Ectodermal cell (in vitro differentiated cells): ENCODE measurements at regions not wholly inside any gene's neighbourhood (a gene's known extent, or its start where the extent isn't known, plus 50 kb on each side); places are given as distances from the start of the nearest gene placed in this dataset.

ENCODE experiments used
- H3K27ac ChIP-seq: 2 replicates; pipeline ENCODE4 v1.7.0; 2013; ENCODE audit warnings: mild to moderate bottlenecking, low read depth, low read length; ENCODE audit not compliant: insufficient read depth, poor library complexity, severe bottlenecking
- H3K27me3 ChIP-seq: 2 replicates; pipeline ENCODE4 v1.7.0; 2013; ENCODE audit warnings: mild to moderate bottlenecking, low read length; ENCODE audit not compliant: insufficient read depth, control insufficient read depth, poor library complexity, severe bottlenecking
- H3K36me3 ChIP-seq: one replicate; pipeline ENCODE4 v1.7.0; 2013; ENCODE audit warnings: low read length; ENCODE audit not compliant: control insufficient read depth, insufficient read depth
- H3K4me1 ChIP-seq: one replicate; pipeline ENCODE4 v1.7.0; 2013; ENCODE audit warnings: low read length; ENCODE audit not compliant: control insufficient read depth, insufficient read depth
- H3K4me3 ChIP-seq: 2 replicates; pipeline ENCODE4 v1.7.0; 2013; ENCODE audit warnings: low read depth, low read length, control low read depth; ENCODE audit not compliant: insufficient read depth
- H3K9me3 ChIP-seq: 2 replicates; pipeline ENCODE4 v1.7.0; 2013; ENCODE audit warnings: mild to moderate bottlenecking, low read length, moderate library complexity; ENCODE audit not compliant: control insufficient read depth
- WGBS, 2 experiments: methylation state at CpG; one replicate each; pipeline ENCODE4 v1.1.7; 2013; ENCODE audit warnings: missing lambda C conversion rate in 2 of 2; 5-methylcytosine and 5-hydroxymethylcytosine counted together

GRCh38 chr10:52874581-52874980 is 102.0 kb upstream of the MBL2 start:
- 84 to 85% methylated on average over 4 of the region's 4 CpGs for WGBS, 2 experiments
- Histone ChIP-seq H3K4me3 (no peak overlapping the region), H3K27ac (no peak overlapping the region), H3K36me3 (no peaks in the 10 kb centered on the region), H3K9me3 (no peaks in the 10 kb centered on the region), H3K27me3 (no peaks in the 10 kb centered on the region), H3K4me1 (peaks cover 4% of the 10 kb centered on the region)

GRCh38 chr10:52871191-52871843 is 98.7 kb upstream of the MBL2 start:
- Histone ChIP-seq H3K9me3 (peaks cover 3% of the 10 kb centered on the region), H3K36me3 (no peaks in the 10 kb centered on the region), H3K27me3 (no peaks in the 10 kb centered on the region), H3K4me1 (peaks cover 4% of the 10 kb centered on the region), H3K4me3 (no peak overlapping the region), H3K27ac (no peak overlapping the region)
- 91 to 92% methylated on average over 24 of the region's 24 CpGs for WGBS, 2 experiments

GRCh38 chr10:52870562-52870961 is 98.0 kb upstream of the MBL2 start:
- no peaks in the 10 kb centered on the region for H3K27me3 ChIP-seq
- WGBS, 2 experiments, result 82 to 93% methylated on average over 2 to 3 of the region's 3 CpGs
- H3K4me3 ChIP-seq, result no peak overlapping the region
- no peaks in the 10 kb centered on the region for H3K36me3 ChIP-seq
- H3K4me1 ChIP-seq, result peaks cover 4% of the 10 kb centered on the region
- H3K9me3 ChIP-seq, result peaks cover 3% of the 10 kb centered on the region
- no peak overlapping the region for H3K27ac ChIP-seq

- Histone ChIP-seq H3K4me3 (no peak overlapping the region), H3K4me1 (no peaks in the 10 kb centered on the region), H3K27ac (no peak overlapping the region), H3K27me3 (no peaks in the 10 kb centered on the region), H3K36me3 (no peaks in the 10 kb centered on the region), H3K9me3 (peaks cover 3% of the 10 kb centered on the region)
- 90 to 100% methylated on average over 2 of the region's 2 CpGs for WGBS, 2 experiments
These were observed 97.3 kb upstream of the MBL2 start for GRCh38 chr10:52869864-52870263.

DNA sequence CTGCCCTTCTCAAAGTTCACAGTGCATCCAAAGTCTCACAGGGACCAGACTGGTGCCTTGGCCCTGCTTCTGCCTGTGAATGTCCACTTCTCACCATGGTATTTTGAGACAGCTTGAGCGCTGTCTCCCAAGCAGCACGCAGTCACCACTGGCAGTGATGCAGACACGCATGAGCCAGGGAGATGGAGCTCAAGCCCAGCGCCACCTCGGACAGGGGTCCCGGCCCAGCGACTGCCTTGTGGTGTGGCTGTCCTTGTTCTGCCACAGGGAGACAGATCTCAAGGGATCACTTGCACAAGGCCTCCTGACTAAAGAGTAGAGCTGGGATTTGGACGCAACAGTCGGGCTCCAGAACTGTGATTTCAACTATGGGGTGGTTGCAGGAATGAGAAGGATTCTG is 92.6 kb upstream of the MBL2 start:
- Histone ChIP-seq H3K9me3 (peaks cover 3% of the 10 kb centered on the region), H3K27ac (no peak overlapping the region), H3K4me3 (no peak overlapping the region), H3K36me3 (no peaks in the 10 kb centered on the region), H3K4me1 (no peaks in the 10 kb centered on the region), H3K27me3 (no peaks in the 10 kb centered on the region)
- WGBS, 2 experiments, result 93 to 95% methylated on average over 9 of the region's 9 CpGs

- no peak overlapping the region for H3K4me3 ChIP-seq
- H3K36me3 ChIP-seq, result no peaks in the 10 kb centered on the region
- H3K9me3 ChIP-seq, result peaks cover 3% of the 10 kb centered on the region
- no peaks in the 10 kb centered on the region for H3K4me1 ChIP-seq
- WGBS, 2 experiments, result 66 to 71% methylated on average over 10 of the region's 10 CpGs
- H3K27me3 ChIP-seq, result no peaks in the 10 kb centered on the region
- no peak overlapping the region for H3K27ac ChIP-seq
These were observed 91.9 kb upstream of the MBL2 start for GRCh38 chr10:52864201-52865106.

DNA sequence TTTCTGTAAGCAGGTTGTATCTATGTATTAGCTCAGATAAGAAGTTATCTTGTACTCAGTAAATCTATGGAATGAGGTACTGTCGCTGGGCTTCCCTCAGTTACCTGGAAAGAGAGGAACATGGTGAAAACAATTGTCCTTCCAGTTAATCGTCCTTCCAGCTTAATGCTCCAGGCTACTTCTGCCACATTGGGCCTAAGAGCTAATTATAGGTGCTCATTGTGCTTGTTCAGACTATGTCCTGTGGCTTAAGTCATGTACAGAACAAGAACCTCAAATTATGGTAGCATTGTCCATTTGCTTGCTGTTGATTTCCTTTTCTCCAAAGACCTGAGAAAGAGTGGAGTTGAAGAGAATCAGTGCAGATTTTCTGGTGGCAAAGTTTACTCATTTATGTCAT is 86.1 kb upstream of the MBL2 start:
- H3K4me3 ChIP-seq, result no peak overlapping the region
- no peaks in the 10 kb centered on the region for H3K9me3 ChIP-seq
- H3K36me3 ChIP-seq, result no peaks in the 10 kb centered on the region
- WGBS, 2 experiments, result 95% methylated on average over 2 of the region's 2 CpGs
- no peaks in the 10 kb centered on the region for H3K4me1 ChIP-seq
- H3K27ac ChIP-seq, result no peak overlapping the region
- H3K27me3 ChIP-seq, result no peaks in the 10 kb centered on the region

DNA sequence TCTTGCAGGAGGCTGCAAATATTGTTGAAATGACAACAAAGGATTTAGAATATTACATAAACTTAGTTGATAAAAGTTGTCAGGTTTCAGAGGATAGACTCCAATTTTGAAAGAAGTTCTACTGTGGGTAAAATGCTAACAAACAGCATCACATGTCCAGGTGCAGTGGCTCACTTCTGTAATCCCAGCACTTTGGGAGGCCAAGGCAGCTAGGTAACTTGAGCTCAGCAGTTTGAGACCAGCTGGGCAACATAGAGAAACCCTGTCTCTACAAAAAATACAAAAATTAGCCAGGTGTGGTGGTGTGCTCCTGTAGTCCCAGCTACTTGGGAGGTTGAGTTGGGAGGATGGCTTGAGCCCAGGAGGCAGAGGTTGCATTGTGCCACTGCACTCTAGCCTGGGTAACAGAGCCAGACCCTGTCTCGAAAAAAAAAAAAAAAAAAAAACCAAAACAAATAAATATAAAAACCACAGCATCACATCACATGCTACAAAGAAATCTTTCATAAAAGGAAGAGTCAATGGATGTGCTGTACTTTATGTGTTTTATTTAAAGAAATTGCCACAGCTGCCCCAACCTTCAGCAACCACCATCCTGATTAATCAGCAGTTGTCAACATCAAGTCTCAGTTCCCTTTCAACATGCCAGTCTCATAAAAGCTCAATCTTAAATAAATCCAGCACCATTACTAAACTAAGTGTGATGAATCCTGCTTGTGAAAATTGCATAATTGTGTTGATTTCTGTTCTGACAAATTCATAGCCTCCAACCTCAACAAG is 83.2 kb upstream of the MBL2 start:
- 83% methylated on average over 1 of the region's 1 CpG; no CpG with 5 or more reads in 1 of the 2 experiments for WGBS, 2 experiments
- H3K9me3 ChIP-seq, result no peaks in the 10 kb centered on the region
- H3K36me3 ChIP-seq, result no peaks in the 10 kb centered on the region
- no peak overlapping the region for H3K4me3 ChIP-seq
- H3K4me1 ChIP-seq, result no peaks in the 10 kb centered on the region
- H3K27me3 ChIP-seq, result no peaks in the 10 kb centered on the region
- no peak overlapping the region for H3K27ac ChIP-seq

DNA sequence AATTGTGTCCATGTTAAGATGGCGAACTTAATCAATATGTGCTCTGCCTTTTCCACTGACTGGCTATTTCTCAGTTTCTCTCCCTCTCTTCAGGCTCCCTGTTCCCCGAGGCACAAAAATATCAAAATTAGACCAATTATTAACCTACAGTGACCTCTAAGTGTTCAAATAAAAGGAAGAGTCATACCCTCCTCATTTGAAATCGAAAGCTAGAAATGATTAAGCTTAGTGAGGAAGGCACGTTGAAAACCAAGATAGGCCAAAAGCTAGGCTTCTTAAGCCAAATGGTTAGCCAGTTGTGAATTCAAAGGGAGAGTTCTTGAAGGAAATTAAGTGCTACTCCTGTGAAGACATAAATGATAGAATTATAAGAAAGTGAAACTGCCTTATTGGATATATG is 81.1 kb upstream of the MBL2 start:
- Histone ChIP-seq H3K9me3 (no peaks in the 10 kb centered on the region), H3K4me3 (no peak overlapping the region), H3K27ac (no peak overlapping the region), H3K4me1 (no peaks in the 10 kb centered on the region), H3K36me3 (no peaks in the 10 kb centered on the region), H3K27me3 (no peaks in the 10 kb centered on the region)
- 93 to 94% methylated on average over 4 of the region's 4 CpGs for WGBS, 2 experiments

DNA sequence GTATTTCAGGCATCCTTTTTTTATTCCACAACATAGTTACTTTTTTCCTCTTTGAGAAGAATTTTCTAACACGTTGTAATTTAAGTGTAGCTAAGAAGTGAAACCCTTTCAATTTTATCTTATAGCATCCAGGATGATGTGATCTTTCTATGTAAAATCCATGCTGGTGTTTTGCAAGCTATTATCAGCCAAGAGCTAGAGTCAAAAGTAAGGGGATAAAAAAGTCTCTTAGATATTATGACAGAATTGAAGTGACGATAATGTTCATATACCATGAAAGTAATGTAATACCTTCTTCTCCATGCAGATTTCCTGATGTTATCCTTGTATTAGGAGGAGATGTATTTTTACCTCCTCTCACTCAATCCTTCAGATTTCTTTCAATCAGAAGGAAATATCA is 64.2 kb upstream of the MBL2 start:
- WGBS, 2 experiments, result 100% methylated on average over 1 of the region's 2 CpGs; no CpG with 5 or more reads in 1 of the 2 experiments
- Histone ChIP-seq H3K27ac (no peak overlapping the region), H3K27me3 (no peaks in the 10 kb centered on the region), H3K4me3 (no peak overlapping the region), H3K4me1 (no peaks in the 10 kb centered on the region), H3K36me3 (no peaks in the 10 kb centered on the region), H3K9me3 (peaks cover 7% of the 10 kb centered on the region)
